ENCODE measurements at regions not wholly inside any gene's neighbourhood (a gene's known extent, or its start where the extent isn't known, plus 50 kb on each side); places are given as distances from the start of the nearest gene placed in this dataset.

GRCh38 chr2:7180638-7181370 lies 263.6 kb downstream of the RNF144A start:
- TF ChIP-seq CTCF (IDR thresholded peaks at IDR 0.05) (no peak), EP300 (IDR thresholded peaks at IDR 0.05) (no peak)
